Heart left ventricle (tissue), 16 donors: ENCODE measurements at regions not wholly inside any gene's neighbourhood (a gene's known extent, or its start where the extent isn't known, plus 50 kb on each side); places are given as distances from the start of the nearest gene placed in this dataset.

Experiments
- ATAC-seq, 4 donors: fragments of 200-7000 bp; cut with Tn5 transposase; one replicate each; pipeline ENCODE4 v1.9.1; 2020 to 2022; ENCODE audit warnings: moderate library complexity in 4 of 4, mild to moderate bottlenecking in 3 of 4, moderate number of reproducible peaks in 1 of 4
- DNase-seq, 5 donors: peaks; one replicate each; pipeline ENCODE4 v3.0.0-alpha.2; 2020
- H3K27ac ChIP-seq, 12 donors: fragments of 200-600 bp; sonication (generic) in 4 of 12; one replicate each; pipeline versions ENCODE4 v1.5.0 to v1.8.0; 2016 to 2022; ENCODE audit warnings: mild to moderate bottlenecking in 2 of 12
- H3K27me3 ChIP-seq, 9 donors: fragments of 200-600 bp; sonication (generic) in 2 of 9; one replicate each; pipeline versions ENCODE4 v1.5.1 to v1.8.0; 2016 to 2022; ENCODE audit warnings: mild to moderate bottlenecking in 3 of 9
- H3K36me3 ChIP-seq, 9 donors: fragments of 200-600 bp; sonication (generic) in 2 of 9; one replicate each; pipeline versions ENCODE4 v1.5.0 to v1.8.0; 2018 to 2022; ENCODE audit warnings: mild to moderate bottlenecking in 2 of 9
- H3K4me1 ChIP-seq, 12 donors: fragments of 200-600 bp; sonication (generic) in 4 of 12; one replicate each; pipeline versions ENCODE4 v1.5.0 to v1.8.0; 2016 to 2022; ENCODE audit warnings: mild to moderate bottlenecking in 3 of 12
- H3K4me3 ChIP-seq, 12 donors: fragments of 200-600 bp; sonication (generic) in 4 of 12; one replicate each; pipeline versions ENCODE4 v1.5.0 to v1.8.0; 2017 to 2022; ENCODE audit warnings: mild to moderate bottlenecking in 9 of 12, moderate library complexity in 4 of 12
- H3K9me3 ChIP-seq, 12 donors: fragments of 200-600 bp; sonication (generic) in 4 of 12; one replicate each; pipeline versions ENCODE4 v1.5.0 to v1.8.0; 2016 to 2022; ENCODE audit warnings: mild to moderate bottlenecking in 1 of 12
- CTCF ChIP-seq, 12 donors: fragments of 200-600 bp; sonication (generic) in 4 of 12; IDR thresholded peaks; one replicate each; pipeline versions ENCODE4 v1.5.0 to v1.8.0; 2018 to 2022; ENCODE audit warnings: antibody characterized with exemption in 12 of 12, mild to moderate bottlenecking in 5 of 12
- POLR2A ChIP-seq, 2 donors: fragments of 450-650 bp; IDR thresholded peaks; one replicate each; pipeline ENCODE4 v1.6.1; 2017; ENCODE audit warnings: antibody characterized with exemption in 2 of 2, mild to moderate bottlenecking in 2 of 2, moderate library complexity in 2 of 2
- WGBS, 4 donors: extraction: QIAGEN DNeasy Blood & Tissue Kit in 2 of 4; methylation state at CpG; one replicate each; pipeline versions ENCODE4 v1.1.5 to v1.1.7; 2013 to 2018; 5-methylcytosine and 5-hydroxymethylcytosine counted together
- intact Hi-C, 10 donors: fragments of 100-400 bp; cut with DNase I; formaldehyde crosslinking; loops; one replicate each; pipeline versions ENCODE4 v1.11.1 to v1.14.2; 2022
- donor health status: ischemic (EF 13 %, LVEDD 7.1; RV severe dilation, severe dysfunction).
- donor health status: healthy with polysubstance abuse.
- donor health status: DM: no; HTN: yes; CAD: no.
- donor health status: DM: no; HTN: no; CAD: no.
- donor health status: ischemic (EF 25% LVEDD 6.9; RV normal size, moderate dysfunction).
- donor health status: ischemic (EF 25% LVEDD 5.7; RV mildly dilated, moderate dysfunction).
- donor health status: healthy.
- donor health status: DM: yes; HTN: yes; CAD: no.
- donor health status: ischemic (EF 35%, LVEDD 5.7; RV mildly dilated, moderate dysfunction).
- donor health status: nonischemic (EF 11% LVEDD 7.7; RV severe dilation, severe dysfunction).
- donor health status: DM: yes; HTN: yes; CAD: no.
- donor health status: PGD.
- donor health status: ischemic (EF 29% LVEDD 5.4; RV normal size, mild dysfunction).
- donor health status: nonischemic (EF 23%, LVEDD 6.1; RV moderate dilation, normal function).

- 43 to 54% (median 52%) methylated on average over 14 of the region's 14 CpGs for WGBS, 4 donors
- H3K27ac ChIP-seq, result no peak overlapping the region
- DNase-seq (peak; percentile 12 to 52 (median 36)), ATAC-seq (peak in 3 of 4 donors; percentile 49 to 70 (median 67))
- intact Hi-C loops, result no loop called here
- no peaks in the 10 kb centered on the region for H3K9me3 ChIP-seq
- H3K36me3 ChIP-seq, result no peaks in the 10 kb centered on the region
- no peak for TF ChIP-seq POLR2A (IDR thresholded peaks at IDR 0.05)
- TF ChIP-seq CTCF (IDR thresholded peaks at IDR 0.05), result no peak
- H3K4me3 ChIP-seq, result peak overlapping the region in 3 of 12 donors; percentile 4 to 26 (median 25)
- no peaks in the 10 kb centered on the region for H3K4me1 ChIP-seq
- H3K27me3 ChIP-seq, result peaks cover 0 to 20% (median 0%) of the 10 kb centered on the region in 9 donors
These were observed 145.8 kb upstream of the ATP6AP2 start for GRCh38 chrX:40434947-40435346.

GRCh38 chrX:40434443-40434842 is 146.3 kb upstream of the ATP6AP2 start:
- no peak overlapping the region for H3K27ac ChIP-seq
- intact Hi-C loops, result no loop called here
- H3K4me1 ChIP-seq, result no peaks in the 10 kb centered on the region
- H3K27me3 ChIP-seq, result peaks cover 0 to 20% (median 0%) of the 10 kb centered on the region in 9 donors
- no peak for ATAC-seq
- TF ChIP-seq POLR2A (IDR thresholded peaks at IDR 0.05), result no peak
- TF ChIP-seq CTCF (IDR thresholded peaks at IDR 0.05), result no peak
- no peaks in the 10 kb centered on the region for H3K36me3 ChIP-seq
- no peak for DNase-seq
- peaks cover 0 to 3% (median 0%) of the 10 kb centered on the region in 12 donors for H3K9me3 ChIP-seq
- peak overlapping the region in 3 of 12 donors; percentile 4 to 26 (median 25) for H3K4me3 ChIP-seq
- 73 to 86% (median 77%) methylated on average over 6 of the region's 6 CpGs for WGBS, 4 donors

GRCh38 chrX:40433160-40433559 is 147.6 kb upstream of the ATP6AP2 start:
- no peak for DNase-seq
- ATAC-seq, result no peak
- intact Hi-C loops, result no loop called here
- peaks cover 0 to 15% (median 0%) of the 10 kb centered on the region in 12 donors for H3K9me3 ChIP-seq
- peaks cover 0 to 20% (median 0%) of the 10 kb centered on the region in 9 donors for H3K27me3 ChIP-seq
- H3K4me1 ChIP-seq, result no peaks in the 10 kb centered on the region
- 80 to 100% (median 99%) methylated on average over 2 of the region's 2 CpGs for WGBS, 4 donors
- H3K36me3 ChIP-seq, result no peaks in the 10 kb centered on the region
- no peak overlapping the region for H3K27ac ChIP-seq
- H3K4me3 ChIP-seq, result no peak overlapping the region
- TF ChIP-seq POLR2A (IDR thresholded peaks at IDR 0.05) (no peak), CTCF (IDR thresholded peaks at IDR 0.05) (no peak)

- no peak for DNase-seq
- WGBS, 4 donors, result 68 to 83% (median 78%) methylated on average over 3 of the region's 3 CpGs
- Histone ChIP-seq H3K9me3 (peaks cover 0 to 19% (median 0%) of the 10 kb centered on the region in 12 donors), H3K4me3 (no peak overlapping the region), H3K27ac (no peak overlapping the region), H3K4me1 (no peaks in the 10 kb centered on the region), H3K27me3 (peaks cover 0 to 21% (median 0%) of the 10 kb centered on the region in 9 donors), H3K36me3 (no peaks in the 10 kb centered on the region)
- TF ChIP-seq POLR2A (IDR thresholded peaks at IDR 0.05) (no peak), CTCF (IDR thresholded peaks at IDR 0.05) (no peak)
- intact Hi-C loops, result no loop called here
- ATAC-seq, result no peak
These were observed 156.5 kb upstream of the ATP6AP2 start for GRCh38 chrX:40424259-40424658.
